ENCODE measurements at regions not wholly inside any gene's neighbourhood (a gene's known extent, or its start where the extent isn't known, plus 50 kb on each side); places are given as distances from the start of the nearest gene placed in this dataset.

GRCh38 chr2:120473522-120474271 is 127.8 kb downstream of the INHBB start:
- in situ Hi-C loops (cut with MboI; ENCODE audit: low sequenced_read_pairs in 4 of 4) (no loop called here), intact Hi-C loops (cut with DNase I; ENCODE audit: low total_unique reads) (no loop called here)
- no peak for TF ChIP-seq CTCF (IDR thresholded peaks at IDR 0.05 in 4 of 5, conservative IDR thresholded peaks at IDR 0.05 in 1 of 5)
- no peak for TF ChIP-seq POLR2A (IDR thresholded peaks at IDR 0.05)
- ATAC-seq (no peak), DNase-seq (no peak)
- Histone ChIP-seq H3K9me3 (no peaks in the 10 kb centered on the region), H3K27ac (no peak overlapping the region), H3K4me1 (peaks cover 21 to 28% of the 10 kb centered on the region in 2 donors), H3K36me3 (no peaks in the 10 kb centered on the region), H3K4me3 (no peak overlapping the region), H3K27me3 (no peaks in the 10 kb centered on the region)

- no peak overlapping the region for H3K27ac ChIP-seq
- intact Hi-C loops (cut with DNase I; ENCODE audit: low total_unique reads) (no loop called here), in situ Hi-C loops (cut with MboI; ENCODE audit: low sequenced_read_pairs in 4 of 4) (no loop called here)
- H3K4me3 ChIP-seq: no peak overlapping the region
- H3K27me3 ChIP-seq: no peaks in the 10 kb centered on the region
- no peaks in the 10 kb centered on the region for H3K36me3 ChIP-seq
- H3K9me3 ChIP-seq: no peaks in the 10 kb centered on the region
- ATAC-seq: no peak
- DNase-seq: no peak
- TF ChIP-seq CTCF (IDR thresholded peaks at IDR 0.05 in 4 of 5, conservative IDR thresholded peaks at IDR 0.05 in 1 of 5) (no peak), POLR2A (IDR thresholded peaks at IDR 0.05) (no peak)
- peaks cover 14 to 20% of the 10 kb centered on the region in 2 donors for H3K4me1 ChIP-seq
These were observed 128.6 kb downstream of the INHBB start for GRCh38 chr2:120474486-120474885.

- Histone ChIP-seq H3K27ac (no peak overlapping the region), H3K4me1 (peaks cover 5 to 7% of the 10 kb centered on the region in 2 donors), H3K36me3 (no peaks in the 10 kb centered on the region), H3K27me3 (no peaks in the 10 kb centered on the region), H3K9me3 (no peaks in the 10 kb centered on the region), H3K4me3 (no peak overlapping the region)
- ATAC-seq: no peak
- no peak for DNase-seq
- in situ Hi-C loops (cut with MboI; ENCODE audit: low sequenced_read_pairs in 4 of 4): no loop called here
- TF ChIP-seq CTCF (IDR thresholded peaks at IDR 0.05 in 4 of 5, conservative IDR thresholded peaks at IDR 0.05 in 1 of 5) (no peak), POLR2A (IDR thresholded peaks at IDR 0.05) (no peak)
- intact Hi-C loops (cut with DNase I; ENCODE audit: low total_unique reads): no loop called here
These were observed 130.2 kb downstream of the INHBB start for GRCh38 chr2:120476141-120476540.

GRCh38 chr2:120477198-120477597 is 131.3 kb downstream of the INHBB start:
- Histone ChIP-seq H3K4me3 (no peak overlapping the region), H3K9me3 (no peaks in the 10 kb centered on the region), H3K27ac (no peak overlapping the region), H3K27me3 (no peaks in the 10 kb centered on the region), H3K4me1 (no peaks in the 10 kb centered on the region), H3K36me3 (no peaks in the 10 kb centered on the region)
- no peak for DNase-seq
- no peak for TF ChIP-seq POLR2A (IDR thresholded peaks at IDR 0.05)
- TF ChIP-seq CTCF (IDR thresholded peaks at IDR 0.05 in 4 of 5, conservative IDR thresholded peaks at IDR 0.05 in 1 of 5): no peak
- no peak for ATAC-seq
- intact Hi-C loops (cut with DNase I; ENCODE audit: low total_unique reads): no loop called here
- in situ Hi-C loops (cut with MboI; ENCODE audit: low sequenced_read_pairs in 4 of 4): no loop called here
